Gastroesophageal sphincter (tissue), 4 donors: ENCODE measurements at regions not wholly inside any gene's neighbourhood (a gene's known extent, or its start where the extent isn't known, plus 50 kb on each side); places are given as distances from the start of the nearest gene placed in this dataset.

Experiments used
- ATAC-seq: fragments of 150-250 bp; one replicate; pipeline ENCODE4 v1.9.1; 2016; ENCODE audit warnings: mild to moderate bottlenecking, moderate library complexity
- H3K27ac ChIP-seq, 4 donors: fragments of 200-600 bp; sonication (generic) in 3 of 4; 1 replicate in 3 of 4; 2 replicates in 1 of 4; pipeline ENCODE4 v1.5.1; 2016 to 2019
- H3K27me3 ChIP-seq: fragments of 200-600 bp; sonication (generic); one replicate; pipeline ENCODE4 v1.5.1; 2019
- H3K36me3 ChIP-seq, 2 donors: fragments of 200-600 bp; sonication (generic); one replicate each; pipeline ENCODE4 v1.5.1; 2019; ENCODE audit warnings: control low read depth in 1 of 2
- H3K4me1 ChIP-seq, 3 donors: fragments of 200-600 bp; sonication (generic); 1 replicate in 2 of 3; 2 replicates in 1 of 3; pipeline ENCODE4 v1.5.1; 2016 to 2019; ENCODE audit warnings: control low read depth in 2 of 3
- H3K4me3 ChIP-seq, 2 donors: fragments of 200-600 bp; sonication (generic); one replicate each; pipeline ENCODE4 v1.5.1; 2019; ENCODE audit warnings: mild to moderate bottlenecking in 1 of 2, moderate library complexity in 1 of 2
- H3K9me3 ChIP-seq, 3 donors: fragments of 200-600 bp; sonication (generic); one replicate each; pipeline ENCODE4 v1.5.1; 2017 to 2019; ENCODE audit warnings: control low read depth in 2 of 3
- EP300 ChIP-seq: sonication (generic); formaldehyde crosslinking; IDR thresholded peaks from one replicate; pipeline ENCODE4 v1.6.1; 2017; ENCODE audit warnings: antibody characterized with exemption, mild to moderate bottlenecking
- POLR2A ChIP-seq, 2 donors: fragments of 450-650 bp; IDR thresholded peaks; one replicate each; pipeline ENCODE4 v1.6.1; 2017; ENCODE audit warnings: antibody characterized with exemption in 2 of 2, mild to moderate bottlenecking in 2 of 2, moderate library complexity in 1 of 2
- POLR2AphosphoS5 ChIP-seq: sonication (generic); formaldehyde crosslinking; IDR thresholded peaks from one replicate; pipeline ENCODE4 v1.6.1; 2017; ENCODE audit warnings: antibody characterized with exemption
- WGBS, 2 donors: methylation state at CpG; one replicate each; pipeline ENCODE4 v1.1.5; 2018; ENCODE audit warnings: low coverage in 1 of 2; 5-methylcytosine and 5-hydroxymethylcytosine counted together
- TF ChIP-seq, protein P1 (sequence below), 4 experiments: fragments of 200-600 bp in 2 of 4; fragments of 450-650 bp in 2 of 4; sonication (generic) in 1 of 4; IDR thresholded peaks; one replicate each; pipeline ENCODE4 v1.5.1; 2017 to 2019; ENCODE audit warnings: antibody characterized with exemption in 4 of 4, mild to moderate bottlenecking in 2 of 4, moderate library complexity in 2 of 4

DNA sequence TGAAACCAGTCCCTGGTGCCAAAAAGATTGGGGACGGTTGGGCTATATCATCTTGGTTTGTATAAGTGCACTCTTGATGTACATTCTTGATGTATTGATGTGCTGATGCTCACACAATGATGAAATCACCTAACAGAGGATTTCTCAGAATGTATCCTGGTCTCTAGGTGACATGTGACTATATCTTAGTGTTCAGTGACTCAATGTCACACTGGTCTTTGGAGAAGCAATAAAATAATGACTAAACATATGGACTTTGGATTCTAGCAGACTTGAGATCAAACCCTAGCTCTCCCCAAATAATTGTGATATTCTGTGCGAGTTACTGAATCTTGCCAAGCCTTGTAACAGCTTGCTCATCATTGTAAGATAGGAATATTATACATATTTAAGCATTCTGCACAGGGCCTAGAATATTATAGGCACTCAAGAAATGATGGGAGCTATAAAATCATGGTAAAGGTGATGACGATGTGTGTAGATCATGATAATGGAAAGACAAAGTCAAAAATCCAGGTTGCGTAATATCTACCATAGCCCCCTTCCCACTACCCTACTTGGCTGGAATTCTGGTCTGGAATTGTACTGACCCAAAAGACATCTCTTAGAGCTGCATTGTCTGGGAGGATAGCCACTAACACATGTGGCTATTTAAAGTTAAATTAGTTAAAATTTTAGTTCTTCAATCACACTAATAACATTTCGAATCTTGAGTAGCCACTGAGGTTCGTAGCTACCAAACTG is 117.6 kb upstream of the PWP1 start:
- Histone ChIP-seq H3K27me3 (peaks cover 6% of the 10 kb centered on the region), H3K36me3 (no peaks in the 10 kb centered on the region), H3K27ac (no peak overlapping the region), H3K4me1 (no peaks in the 10 kb centered on the region), H3K4me3 (no peak overlapping the region), H3K9me3 (peaks cover 0 to 5% (median 0%) of the 10 kb centered on the region in 3 donors)
- 89 to 91% methylated on average over 6 of the region's 6 CpGs for WGBS, 2 donors
- ATAC-seq: no peak
- TF ChIP-seq, protein P1, sequence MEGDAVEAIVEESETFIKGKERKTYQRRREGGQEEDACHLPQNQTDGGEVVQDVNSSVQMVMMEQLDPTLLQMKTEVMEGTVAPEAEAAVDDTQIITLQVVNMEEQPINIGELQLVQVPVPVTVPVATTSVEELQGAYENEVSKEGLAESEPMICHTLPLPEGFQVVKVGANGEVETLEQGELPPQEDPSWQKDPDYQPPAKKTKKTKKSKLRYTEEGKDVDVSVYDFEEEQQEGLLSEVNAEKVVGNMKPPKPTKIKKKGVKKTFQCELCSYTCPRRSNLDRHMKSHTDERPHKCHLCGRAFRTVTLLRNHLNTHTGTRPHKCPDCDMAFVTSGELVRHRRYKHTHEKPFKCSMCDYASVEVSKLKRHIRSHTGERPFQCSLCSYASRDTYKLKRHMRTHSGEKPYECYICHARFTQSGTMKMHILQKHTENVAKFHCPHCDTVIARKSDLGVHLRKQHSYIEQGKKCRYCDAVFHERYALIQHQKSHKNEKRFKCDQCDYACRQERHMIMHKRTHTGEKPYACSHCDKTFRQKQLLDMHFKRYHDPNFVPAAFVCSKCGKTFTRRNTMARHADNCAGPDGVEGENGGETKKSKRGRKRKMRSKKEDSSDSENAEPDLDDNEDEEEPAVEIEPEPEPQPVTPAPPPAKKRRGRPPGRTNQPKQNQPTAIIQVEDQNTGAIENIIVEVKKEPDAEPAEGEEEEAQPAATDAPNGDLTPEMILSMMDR (IDR thresholded peaks at IDR 0.05): no peak
- no peak for TF ChIP-seq EP300

DNA sequence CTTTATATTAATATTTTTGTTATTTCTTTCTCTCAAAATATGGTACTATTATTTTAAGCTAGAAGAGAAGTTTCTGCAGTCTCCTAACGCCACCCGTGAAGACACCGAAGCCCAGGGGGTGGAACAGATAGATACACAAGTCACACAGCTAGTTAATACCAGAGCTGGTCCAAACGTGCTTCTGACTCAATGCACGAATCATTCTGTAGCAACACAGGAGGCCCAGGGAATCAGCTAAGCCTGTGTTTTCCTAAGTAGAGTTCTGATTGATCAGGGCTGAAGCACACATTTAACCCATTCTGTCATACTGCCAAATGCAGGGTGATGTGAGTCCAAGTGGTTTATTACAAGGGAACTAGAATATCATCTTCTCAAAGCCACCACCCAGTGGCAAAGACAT is 116.9 kb upstream of the PWP1 start:
- Histone ChIP-seq H3K9me3 (peaks cover 0 to 5% (median 0%) of the 10 kb centered on the region in 3 donors), H3K27me3 (peaks cover 6% of the 10 kb centered on the region), H3K4me1 (no peaks in the 10 kb centered on the region), H3K36me3 (no peaks in the 10 kb centered on the region), H3K4me3 (no peak overlapping the region), H3K27ac (no peak overlapping the region)
- no peak for ATAC-seq
- WGBS, 2 donors: 78 to 80% methylated on average over 3 to 4 of the region's 5 CpGs
- TF ChIP-seq, protein P1 (IDR thresholded peaks at IDR 0.05): no peak

DNA sequence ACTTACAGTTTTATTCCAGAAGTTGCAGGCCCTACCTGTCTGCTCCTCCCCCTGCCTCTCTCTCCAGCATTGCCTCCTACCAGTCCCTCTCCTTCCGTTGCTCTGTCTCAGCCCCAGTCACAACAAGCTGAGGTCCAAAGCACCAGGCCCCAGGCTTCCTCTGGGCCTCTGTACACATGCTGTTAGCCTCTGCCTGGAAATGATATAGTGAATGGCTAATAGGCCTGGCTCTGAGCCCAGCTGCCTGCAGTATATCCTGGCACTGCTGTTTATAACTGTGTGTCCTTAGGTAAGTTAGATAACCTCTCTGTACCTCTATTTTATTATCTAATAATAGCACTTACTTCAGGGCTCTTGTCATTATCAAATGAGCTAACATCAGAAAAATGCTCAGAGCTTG is 114.9 kb upstream of the PWP1 start:
- ATAC-seq: no peak
- H3K27me3 ChIP-seq: peaks cover 6% of the 10 kb centered on the region
- WGBS, 2 donors: 10% methylated on average over 1 of the region's 1 CpG; no CpG with 5 or more reads in 1 of the 2 donors
- H3K27ac ChIP-seq: no peak overlapping the region
- H3K9me3 ChIP-seq: peaks cover 0 to 5% (median 0%) of the 10 kb centered on the region in 3 donors
- H3K36me3 ChIP-seq: no peaks in the 10 kb centered on the region
- H3K4me1 ChIP-seq: no peaks in the 10 kb centered on the region
- H3K4me3 ChIP-seq: no peak overlapping the region
- TF ChIP-seq EP300: no peak
- TF ChIP-seq, protein P1 (IDR thresholded peaks at IDR 0.05): no peak
- no peak for TF ChIP-seq POLR2A (IDR thresholded peaks at IDR 0.05)

DNA sequence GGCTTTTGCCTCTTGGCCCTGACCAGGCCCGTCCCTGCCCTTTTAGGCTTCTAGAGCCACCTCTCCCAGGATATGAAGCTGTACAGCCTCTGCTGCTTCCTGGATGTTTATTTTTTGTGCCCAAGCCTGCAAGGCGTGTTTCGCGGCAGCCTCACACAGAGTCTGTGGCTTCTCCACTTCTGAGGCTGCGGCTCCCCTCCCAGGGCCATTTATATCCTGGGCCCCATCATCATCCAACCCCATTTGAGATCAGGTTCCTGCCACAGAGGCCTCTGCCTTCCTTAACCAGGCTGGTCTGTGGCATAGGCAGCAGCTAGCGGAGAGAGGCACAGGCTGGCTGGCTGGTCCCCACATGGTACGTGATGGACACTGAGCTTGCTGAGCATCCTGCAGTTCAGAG is 114.1 kb upstream of the PWP1 start:
- TF ChIP-seq POLR2AphosphoS5 (no peak), POLR2A (IDR thresholded peaks at IDR 0.05) (no peak), EP300 (no peak)
- TF ChIP-seq, protein P1 (IDR thresholded peaks at IDR 0.05): no peak
- Histone ChIP-seq H3K27ac (no peak overlapping the region), H3K4me1 (no peaks in the 10 kb centered on the region), H3K36me3 (no peaks in the 10 kb centered on the region), H3K27me3 (peaks cover 6% of the 10 kb centered on the region), H3K9me3 (peaks cover 0 to 5% (median 0%) of the 10 kb centered on the region in 3 donors), H3K4me3 (no peak overlapping the region)
- no peak for ATAC-seq
- 89 to 91% methylated on average over 5 to 6 of the region's 7 CpGs for WGBS, 2 donors

DNA sequence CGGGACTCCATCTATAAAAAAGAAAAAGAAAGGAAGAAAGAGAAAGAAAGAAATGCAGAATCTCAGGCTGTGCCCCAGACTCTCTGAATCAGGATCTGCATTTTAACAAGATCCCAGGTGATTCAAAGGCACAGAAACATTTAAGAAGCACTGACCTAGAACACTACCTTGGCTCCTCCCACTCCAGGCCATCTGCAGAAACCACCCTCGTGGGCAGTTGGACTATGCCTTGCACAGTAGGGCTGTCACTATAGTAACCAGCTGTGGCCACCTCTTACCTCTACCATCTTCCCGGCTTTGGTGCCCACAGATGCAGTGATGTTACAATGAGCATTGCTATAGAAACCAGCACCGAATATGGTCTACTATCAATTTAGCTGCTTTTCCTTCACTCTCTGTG is 110.9 kb upstream of the PWP1 start:
- WGBS, 2 donors: 64 to 69% methylated on average over 2 to 4 of the region's 4 CpGs
- no peak overlapping the region for H3K4me3 ChIP-seq
- H3K27ac ChIP-seq: no peak overlapping the region
- H3K36me3 ChIP-seq: no peaks in the 10 kb centered on the region
- H3K9me3 ChIP-seq: peaks cover 0 to 5% (median 0%) of the 10 kb centered on the region in 3 donors
- no peak for ATAC-seq
- H3K4me1 ChIP-seq: no peaks in the 10 kb centered on the region
- TF ChIP-seq POLR2A (IDR thresholded peaks at IDR 0.05): no peak
- peaks cover 14% of the 10 kb centered on the region for H3K27me3 ChIP-seq
